Liver (tissue), 3 donors: ENCODE measurements at regions not wholly inside any gene's neighbourhood (a gene's known extent, or its start where the extent isn't known, plus 50 kb on each side); places are given as distances from the start of the nearest gene placed in this dataset.

Source experiments
- CTCF ChIP-seq: fragments of 150-350 bp; IDR thresholded peaks from 2 replicates; pipeline ENCODE4 v1.5.1; 2017; ENCODE audit warnings: improper control_type of control experiment, low read depth, low read length; ENCODE audit not compliant: missing input control
- EGR1 ChIP-seq, 2 donors: IDR thresholded peaks; 2 replicates each; pipeline ENCODE4 v1.6.1; 2016 to 2018; ENCODE audit warnings: antibody characterized with exemption in 2 of 2, low read depth in 2 of 2
- FOXA1 ChIP-seq: IDR thresholded peaks from 2 replicates; pipeline ENCODE4 v1.6.1; 2016; ENCODE audit warnings: antibody characterized with exemption
- MAX ChIP-seq: IDR thresholded peaks from 2 replicates; pipeline ENCODE4 v1.6.1; 2016; ENCODE audit warnings: antibody characterized with exemption
- NR2F2 ChIP-seq: IDR thresholded peaks from 2 replicates; pipeline ENCODE4 v1.6.1; 2016; ENCODE audit warnings: antibody characterized with exemption
- RAD21 ChIP-seq, 2 donors: IDR thresholded peaks; 2 replicates each; pipeline ENCODE4 v1.6.1; 2016; ENCODE audit warnings: antibody characterized with exemption in 2 of 2, mild to moderate bottlenecking in 2 of 2
- REST ChIP-seq: IDR thresholded peaks from 2 replicates; pipeline ENCODE4 v1.6.1; 2016; ENCODE audit warnings: antibody characterized with exemption, mild to moderate bottlenecking
- TAF1 ChIP-seq: conservative IDR thresholded peaks from 2 replicates; pipeline ENCODE4 v1.6.1; 2016; ENCODE audit warnings: antibody characterized with exemption, mild to moderate bottlenecking
- YY1 ChIP-seq: IDR thresholded peaks from 2 replicates; pipeline ENCODE4 v1.6.1; 2016; ENCODE audit warnings: antibody characterized with exemption, mild to moderate bottlenecking
- donor health status: healthy.
- donor health status: healthy.

- TF ChIP-seq NR2F2, result no peak
- TF ChIP-seq FOXA1, result no peak
- no peak for TF ChIP-seq CTCF
- TF ChIP-seq EGR1 (IDR thresholded peaks at IDR 0.05; ENCODE audit: low read depth in 2 of 2), result no peak
- TF ChIP-seq MAX, result no peak
- TF ChIP-seq REST, result no peak
- TF ChIP-seq RAD21 (IDR thresholded peaks at IDR 0.05), result no peak
- no peak for TF ChIP-seq TAF1
- no peak for TF ChIP-seq YY1
These were observed 640.9 kb upstream of the CCNG1 start for GRCh38 chr5:162796507-162796906.
